NCI-H1694 (cell line): ENCODE measurements at regions not wholly inside any gene's neighbourhood (a gene's known extent, or its start where the extent isn't known, plus 50 kb on each side); places are given as distances from the start of the nearest gene placed in this dataset.
A peak's percentile ranks its signal among the peaks of the same experiment; 100 is the strongest.
"Not testable (repeated sequence)": the region's sequence is repeated elsewhere in the genome, so short reads cannot be mapped to it uniquely, and the experiment has no call there.

Source experiments
- DNase-seq: peaks from one replicate; lab custom pipeline; 2025; lab: John Stamatoyannopoulos, UW

- not testable (repeated sequence) for DNase-seq
Observed at GRCh38 chr15:77896147-77897112, 181.1 kb downstream of the TBC1D2B start.

- no peak for DNase-seq
Observed at GRCh38 chr15:77895742-77896141, 181.8 kb downstream of the TBC1D2B start.

GRCh38 chr15:77895145-77895544, 182.4 kb downstream of the TBC1D2B start:
- not testable (repeated sequence) for DNase-seq

GRCh38 chr15:77893671-77894640, 183.6 kb downstream of the TBC1D2B start:
- DNase-seq, result not testable (repeated sequence)

- DNase-seq, result not testable (repeated sequence)
Observed at GRCh38 chr15:77893246-77893645, 184.3 kb downstream of the TBC1D2B start.

- no peak for DNase-seq
Observed at GRCh38 chr15:77892335-77892734, 185.2 kb downstream of the TBC1D2B start.

GRCh38 chr15:77891862-77892261, 185.6 kb downstream of the TBC1D2B start:
- not testable (repeated sequence) for DNase-seq

- peak; percentile 41 for DNase-seq
Observed at GRCh38 chr15:77890911-77891801, 186.4 kb downstream of the TBC1D2B start.

GRCh38 chr15:77889828-77890725, 187.4 kb downstream of the TBC1D2B start:
- DNase-seq, result not testable (repeated sequence)

- no peak for DNase-seq
Observed at GRCh38 chr15:77889009-77889806, 188.3 kb downstream of the TBC1D2B start.

GRCh38 chr15:77887563-77888429, 189.7 kb downstream of the TBC1D2B start:
- not testable (repeated sequence) for DNase-seq

- DNase-seq, result no peak
Observed at GRCh38 chr15:77886805-77887448, 190.6 kb downstream of the TBC1D2B start.

- DNase-seq, result not testable (repeated sequence)
Observed at GRCh38 chr15:77885877-77886500, 191.5 kb downstream of the TBC1D2B start.

GRCh38 chr15:77883012-77883411, 194.5 kb downstream of the TBC1D2B start:
- not testable (repeated sequence) for DNase-seq

- DNase-seq, result no peak
Observed at GRCh38 chr15:77881950-77882349, 195.6 kb downstream of the TBC1D2B start.

- DNase-seq, result not testable (repeated sequence)
Observed at GRCh38 chr15:77881535-77881934, 196.0 kb downstream of the TBC1D2B start.

- DNase-seq, result not testable (repeated sequence)
Observed at GRCh38 chr15:77879466-77879865, 198.0 kb downstream of the TBC1D2B start.
